ENCODE measurements at regions not wholly inside any gene's neighbourhood (a gene's known extent, or its start where the extent isn't known, plus 50 kb on each side); places are given as distances from the start of the nearest gene placed in this dataset.

- Histone ChIP-seq H3K9ac (no peak overlapping the region), H2AFZ (ENCODE audit: low read depth) (no peak overlapping the region), H3K4me2 (no peak overlapping the region), H4K20me1 (ENCODE audit: insufficient read depth) (no peaks in the 10 kb centered on the region), H3K36me3 (ENCODE audit: insufficient read depth) (no peaks in the 10 kb centered on the region), H3K4me3 (IDR thresholded peaks at IDR 0.05; ENCODE audit: insufficient read depth, low read depth, low read length) (no peak overlapping the region), H3K4me1 (ENCODE audit: low read depth, poor library complexity, severe bottlenecking) (no peaks in the 10 kb centered on the region), H3K79me2 (ENCODE audit: insufficient read depth, low read depth) (no peaks in the 10 kb centered on the region), H3K27ac (no peak overlapping the region), H3K27me3 (ENCODE audit: insufficient read depth, low read depth) (no peaks in the 10 kb centered on the region)
- no peak for TF ChIP-seq CTCF (conservative IDR thresholded peaks at IDR 0.05; ENCODE audit: low read depth, low read length)
Measured at GRCh38 chr18:28407681-28408080, 230.8 kb upstream of the CDH2 start.

DNA sequence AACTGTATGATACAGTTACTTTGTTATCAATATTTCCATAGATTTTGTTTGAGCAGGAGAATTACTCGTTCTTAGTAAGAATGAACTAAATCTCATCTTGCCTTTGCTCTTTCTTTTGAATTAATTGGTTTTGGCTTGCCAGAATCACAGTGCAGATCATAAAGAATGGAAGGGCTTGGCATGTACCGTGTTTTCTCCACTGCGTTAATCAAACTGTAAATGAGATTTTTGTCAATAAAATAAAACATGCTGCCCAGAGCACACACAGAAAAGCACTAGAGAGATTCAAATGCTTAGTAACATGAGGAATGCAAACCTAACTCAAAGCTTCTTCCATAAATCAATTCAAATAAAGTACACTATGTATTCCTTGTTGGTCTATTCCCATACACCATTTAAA, 229.6 kb upstream of the CDH2 start:
- TF ChIP-seq CTCF (conservative IDR thresholded peaks at IDR 0.05; ENCODE audit: low read depth, low read length), result no peak
- no peak overlapping the region for H3K9ac ChIP-seq
- H3K79me2 ChIP-seq (ENCODE audit: insufficient read depth, low read depth), result no peaks in the 10 kb centered on the region
- no peak overlapping the region for H3K4me3 ChIP-seq (IDR thresholded peaks at IDR 0.05; ENCODE audit: insufficient read depth, low read depth, low read length)
- H3K4me1 ChIP-seq (ENCODE audit: low read depth, poor library complexity, severe bottlenecking), result no peaks in the 10 kb centered on the region
- H3K36me3 ChIP-seq (ENCODE audit: insufficient read depth), result no peaks in the 10 kb centered on the region
- H3K4me2 ChIP-seq, result no peak overlapping the region
- H3K27ac ChIP-seq, result no peak overlapping the region
- H4K20me1 ChIP-seq (ENCODE audit: insufficient read depth), result no peaks in the 10 kb centered on the region
- no peaks in the 10 kb centered on the region for H3K27me3 ChIP-seq (ENCODE audit: insufficient read depth, low read depth)
- no peak overlapping the region for H2AFZ ChIP-seq (ENCODE audit: low read depth)

DNA sequence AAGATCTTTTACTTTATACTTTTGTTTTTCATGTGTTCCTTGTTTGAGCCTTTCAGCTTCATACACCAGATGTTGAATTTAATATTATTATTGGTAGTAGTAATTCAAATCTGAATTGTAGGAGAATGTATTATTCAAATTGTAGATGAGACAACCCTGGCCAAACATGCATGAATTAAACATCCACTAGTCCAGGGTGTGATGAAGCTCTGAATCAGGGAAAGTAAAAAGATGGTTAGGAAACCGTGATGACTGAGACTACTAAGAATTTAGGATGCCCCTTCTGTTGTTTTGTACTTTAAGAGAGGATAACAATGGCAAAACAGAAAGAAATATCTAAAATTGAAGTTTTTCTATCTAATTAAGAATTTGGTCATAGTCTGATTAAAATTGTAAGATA, 227.8 kb upstream of the CDH2 start:
- no peak overlapping the region for H3K9ac ChIP-seq
- no peak overlapping the region for H3K4me3 ChIP-seq (IDR thresholded peaks at IDR 0.05; ENCODE audit: insufficient read depth, low read depth, low read length)
- no peaks in the 10 kb centered on the region for H3K4me1 ChIP-seq (ENCODE audit: low read depth, poor library complexity, severe bottlenecking)
- H2AFZ ChIP-seq (ENCODE audit: low read depth), result no peak overlapping the region
- H3K79me2 ChIP-seq (ENCODE audit: insufficient read depth, low read depth), result no peaks in the 10 kb centered on the region
- no peak overlapping the region for H3K27ac ChIP-seq
- no peak for TF ChIP-seq CTCF (conservative IDR thresholded peaks at IDR 0.05; ENCODE audit: low read depth, low read length)
- no peaks in the 10 kb centered on the region for H4K20me1 ChIP-seq (ENCODE audit: insufficient read depth)
- no peaks in the 10 kb centered on the region for H3K36me3 ChIP-seq (ENCODE audit: insufficient read depth)
- no peak overlapping the region for H3K4me2 ChIP-seq
- no peaks in the 10 kb centered on the region for H3K27me3 ChIP-seq (ENCODE audit: insufficient read depth, low read depth)

GRCh38 chr18:28399781-28400362, 222.9 kb upstream of the CDH2 start:
- Histone ChIP-seq H3K27me3 (ENCODE audit: insufficient read depth, low read depth) (no peaks in the 10 kb centered on the region), H3K36me3 (ENCODE audit: insufficient read depth) (no peaks in the 10 kb centered on the region)
- no peak for TF ChIP-seq CTCF (conservative IDR thresholded peaks at IDR 0.05; ENCODE audit: low read depth, low read length)

More at GRCh38 chr18:28399781-28400362, 222.9 kb upstream of the CDH2 start:
- H3K9ac ChIP-seq, result no peak overlapping the region
- no peak overlapping the region for H3K4me3 ChIP-seq (IDR thresholded peaks at IDR 0.05; ENCODE audit: insufficient read depth, low read depth, low read length)
- no peaks in the 10 kb centered on the region for H3K79me2 ChIP-seq (ENCODE audit: insufficient read depth, low read depth)
- no peaks in the 10 kb centered on the region for H3K4me1 ChIP-seq (ENCODE audit: low read depth, poor library complexity, severe bottlenecking)
- H2AFZ ChIP-seq (ENCODE audit: low read depth), result no peak overlapping the region
- no peaks in the 10 kb centered on the region for H4K20me1 ChIP-seq (ENCODE audit: insufficient read depth)
- H3K4me2 ChIP-seq, result no peak overlapping the region
- no peak overlapping the region for H3K27ac ChIP-seq
